K562 (cell line): ENCODE measurements at regions not wholly inside any gene's neighbourhood (a gene's known extent, or its start where the extent isn't known, plus 50 kb on each side); places are given as distances from the start of the nearest gene placed in this dataset.

ENCODE experiments used
- ATAC-seq: fragments of 200-7000 bp; cut with Tn5 transposase; 3 replicates; pipeline ENCODE4 v1.9.1; 2020; ENCODE audit warnings: moderate library complexity
- BruUV-seq: library from RNA; stranded (reverse); fragments of 400-500 nt; replicated peaks from 2 replicates; lab custom pipeline; 2021; lab: Mats Ljungman, UMichigan
- CTCF ChIA-PET: fragments of 300-600 bp; formaldehyde crosslinking; extraction: SDS; loops from one replicate; lab custom pipeline; 2021; ENCODE audit warnings: low intra/inter-chr PET ratio; lab: Yijun Ruan, JAX
- POLR2A ChIA-PET: fragments of 300-600, 350-650 bp; sonication (Branson Sonifier 250); formaldehyde crosslinking; extraction: SDS; loops from one replicate; lab custom pipeline; 2021; ENCODE audit warnings: antibody characterized with exemption, inconsistent platforms; lab: Yijun Ruan, JAX
- DNase-seq, 4 experiments: peaks; one replicate each; pipeline versions ENCODE4 v3.0.0 to v3.0.0-alpha.2; 2011 to 2018; ENCODE audit warnings: low spot score in 3 of 4, mixed read lengths in 3 of 4; ENCODE audit errors: extremely low read depth in 1 of 4
- FAIRE-seq: peaks from 2 replicates; lab custom pipeline; 2011; peaks lifted over from hg19 to GRCh38; lab: Jason Lieb, UNC
- H2AFZ ChIP-seq: 2 replicates; pipeline ENCODE4 v1.6.0; 2011; ENCODE audit warnings: low read depth, low read length, control low read depth, inconsistent platforms
- H3K27ac ChIP-seq: fragments of 200-600 bp; 3 replicates; pipeline ENCODE4 v1.8.0; 2011; ENCODE audit warnings: low read depth, mild to moderate bottlenecking, control low read depth, inconsistent platforms, low read length, moderate library complexity, mixed read lengths; ENCODE audit errors: extremely low read depth
- H3K27me3 ChIP-seq, 2 experiments: fragments of 300-600 bp in 1 of 2; 2 replicates in 1 of 2; 3 replicates in 1 of 2; pipeline versions ENCODE4 v1.6.0 to v1.8.0; 2011; ENCODE audit warnings: inconsistent platforms in 2 of 2, low read length in 2 of 2, mild to moderate bottlenecking in 1 of 2, mixed read lengths in 1 of 2, moderate library complexity in 1 of 2; ENCODE audit not compliant: control insufficient read depth in 2 of 2, insufficient read depth in 2 of 2
- H3K36me3 ChIP-seq: fragments of 300-600 bp; 3 replicates; pipeline ENCODE4 v1.8.0; 2011; ENCODE audit warnings: mild to moderate bottlenecking, low read length, inconsistent platforms; ENCODE audit not compliant: control insufficient read depth, insufficient read depth
- H3K4me1 ChIP-seq, 2 experiments: fragments of 200-600 bp in 1 of 2; replicated peaks in 1 of 2; 2 replicates in 1 of 2; 3 replicates in 1 of 2; pipeline versions ENCODE4 v1.5.1 to v1.8.0; 2011; ENCODE audit warnings: inconsistent platforms in 2 of 2, low read length in 2 of 2, mild to moderate bottlenecking in 1 of 2, mixed read lengths in 1 of 2, moderate library complexity in 1 of 2; ENCODE audit not compliant: control insufficient read depth in 2 of 2, insufficient read depth in 2 of 2
- H3K4me2 ChIP-seq: 2 replicates; pipeline ENCODE4 v1.6.1; 2011; ENCODE audit warnings: low read length, control low read depth, inconsistent platforms, mixed read lengths; ENCODE audit not compliant: insufficient read depth
- H3K4me3 ChIP-seq: fragments of 200-600 bp; sonication (generic), shearing (Covaris generic); 2 replicates; pipeline ENCODE4 v1.5.1; 2016; ENCODE audit warnings: control low read depth, inconsistent platforms
- H3K79me2 ChIP-seq: fragments of 200-600 bp; 3 replicates; pipeline ENCODE4 v1.8.0; 2011; ENCODE audit warnings: low read length, inconsistent platforms; ENCODE audit not compliant: control insufficient read depth, insufficient read depth
- H3K9ac ChIP-seq, 2 experiments: 2 replicates each; pipeline versions ENCODE4 v1.6.0 to v1.6.1; 2011; ENCODE audit warnings: low read depth in 2 of 2, low read length in 2 of 2, control low read depth in 1 of 2, inconsistent platforms in 1 of 2, mild to moderate bottlenecking in 1 of 2, mixed read lengths in 1 of 2; ENCODE audit not compliant: insufficient read depth in 1 of 2
- H3K9me1 ChIP-seq: one replicate; pipeline ENCODE4 v1.6.0; 2011; ENCODE audit warnings: inconsistent platforms, mild to moderate bottlenecking, low read length, moderate library complexity; ENCODE audit not compliant: control insufficient read depth, insufficient read depth
- H3K9me3 ChIP-seq: replicated peaks from 2 replicates; pipeline ENCODE4 v1.5.1; 2011; ENCODE audit warnings: low read depth, low read length, inconsistent platforms; ENCODE audit not compliant: control insufficient read depth, insufficient read depth
- H4K20me1 ChIP-seq: replicated peaks from 2 replicates; pipeline ENCODE4 v1.6.1; 2011; ENCODE audit warnings: low read length, inconsistent platforms, mixed read lengths; ENCODE audit not compliant: control insufficient read depth, insufficient read depth
- CBX5 ChIP-seq: IDR thresholded peaks from 2 replicates; pipeline ENCODE4 v1.6.1; 2014; ENCODE audit warnings: low read depth, borderline replicate concordance
- HNRNPL ChIP-seq: fragments of 200-400 bp; formaldehyde crosslinking; IDR thresholded peaks from 2 replicates; pipeline ENCODE4 v1.6.1; 2017; ENCODE audit warnings: low read depth, mild to moderate bottlenecking, low read length
- MNT ChIP-seq, 2 experiments: fragments of 450-650 bp; conservative IDR thresholded peaks; 2 replicates each; pipeline ENCODE4 v1.6.1; 2017; ENCODE audit warnings: mild to moderate bottlenecking in 2 of 2, moderate library complexity in 2 of 2
- MYC ChIP-seq, 2 experiments: fragments of 250-450 bp in 1 of 2; sonication (Bioruptor Pico) in 1 of 2; IDR thresholded peaks; 2 replicates each; pipeline versions ENCODE4 v1.5.1 to v1.6.1; 2012 to 2021; ENCODE audit warnings: low read depth in 2 of 2, borderline replicate concordance in 1 of 2, improper control_type of control experiment in 1 of 2, low read length in 1 of 2, mild to moderate bottlenecking in 1 of 2, moderate library complexity in 1 of 2
- POLR3G ChIP-seq: IDR thresholded peaks from 2 replicates; pipeline ENCODE4 v1.6.1; 2011; ENCODE audit not compliant: insufficient read length, insufficient replicate concordance; ENCODE audit errors: extremely low read depth
- RBM34 ChIP-seq: fragments of 200-400 bp; formaldehyde crosslinking; IDR thresholded peaks from 2 replicates; pipeline ENCODE4 v1.6.1; 2018; ENCODE audit warnings: low read length, borderline replicate concordance; ENCODE audit not compliant: insufficient read depth
- RNF2 ChIP-seq: sonication (generic); IDR thresholded peaks from 2 replicates; pipeline ENCODE4 v1.6.1; 2016
- STAG1 ChIP-seq: sonication (generic); formaldehyde crosslinking; IDR thresholded peaks from 2 replicates; pipeline ENCODE4 v1.5.0; 2020; ENCODE audit warnings: missing genetic modification reagents, borderline replicate concordance
- TARDBP ChIP-seq: fragments of 450-650 bp; IDR thresholded peaks from 2 replicates; pipeline ENCODE4 v1.6.1; 2016
- TGIF2 ChIP-seq: sonication (generic); formaldehyde crosslinking; IDR thresholded peaks from 2 replicates; pipeline ENCODE4 v1.8.1; 2022; ENCODE audit warnings: mild to moderate bottlenecking, missing genetic modification reagents, moderate library complexity
- ZFX ChIP-seq: sonication (generic); formaldehyde crosslinking; IDR thresholded peaks from 2 replicates; pipeline ENCODE4 v1.8.0; 2022; ENCODE audit warnings: mild to moderate bottlenecking, missing genetic modification reagents, moderate library complexity
- ZNF217 ChIP-seq: sonication (generic); formaldehyde crosslinking; IDR thresholded peaks from 2 replicates; pipeline ENCODE4 v1.8.0; 2022; ENCODE audit warnings: mild to moderate bottlenecking, missing genetic modification reagents
- ZNF77 ChIP-seq: fragments of 250-450 bp; sonication (Bioruptor Pico); IDR thresholded peaks from 2 replicates; pipeline ENCODE4 v1.5.0; 2020
- ZNF830 ChIP-seq: fragments of 250-450 bp; sonication (Bioruptor Pico); IDR thresholded peaks from 2 replicates; pipeline ENCODE4 v1.5.0; 2021; ENCODE audit warnings: mild to moderate bottlenecking
- WGBS: fragments of 100-300 bp; shearing (Covaris generic); methylation state at CpG from one replicate; pipeline ENCODE4 v1.1.6; 2016; ENCODE audit warnings: low coverage, mixed read lengths; ENCODE audit not compliant: insufficient coverage; ENCODE audit errors: missing lambda C conversion rate; 5-methylcytosine and 5-hydroxymethylcytosine counted together
- in situ Hi-C: fragments of 300-500 bp; cut with MboI; formaldehyde crosslinking; loops from 4 replicates; pipeline ENCODE4 v1.15.0; 2018; ENCODE audit warnings: inconsistent platforms, mixed read lengths
- intact Hi-C: fragments of 100-400 bp; cut with micrococcal nuclease; formaldehyde crosslinking; loops from 2 replicates; pipeline ENCODE4 v1.14.2; 2022
- TF ChIP-seq, protein P1 (sequence below), 3 experiments: IDR thresholded peaks in 2 of 3; conservative IDR thresholded peaks in 1 of 3; 2 replicates each; pipeline ENCODE4 v1.5.1; 2011 to 2012; ENCODE audit warnings: low read length in 3 of 3, mild to moderate bottlenecking in 3 of 3, control low read depth in 2 of 3, improper control_type of control experiment in 1 of 3, inconsistent platforms in 1 of 3, low read depth in 1 of 3, mixed read lengths in 1 of 3, moderate library complexity in 1 of 3; ENCODE audit not compliant: insufficient read depth in 2 of 3
- TF ChIP-seq, protein P2 (sequence below): fragments of 450-650 bp; IDR thresholded peaks from 2 replicates; pipeline ENCODE4 v1.6.1; 2017; ENCODE audit warnings: antibody characterized with exemption, mild to moderate bottlenecking

DNA sequence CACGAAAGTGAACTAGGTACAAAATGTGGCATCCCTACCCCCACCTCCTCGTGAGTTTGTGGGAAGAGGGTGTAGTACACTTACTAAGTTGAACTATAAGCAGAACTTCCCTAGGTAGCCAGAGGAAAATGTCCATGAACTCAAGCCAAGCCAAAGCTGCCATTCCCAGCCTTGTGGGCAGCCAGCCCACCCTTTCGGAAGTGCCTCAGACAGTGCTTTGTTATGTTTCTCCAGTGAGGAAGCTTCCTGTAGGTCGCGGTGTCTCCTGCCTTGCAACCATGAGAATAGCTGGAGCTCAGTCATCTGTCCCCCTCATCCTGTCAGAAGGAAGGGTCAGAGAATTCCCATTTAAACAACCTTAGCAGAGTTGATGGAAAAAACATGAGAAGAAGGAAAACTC lies 266.9 kb downstream of the DUSP6 start (continued):
- no peak for TF ChIP-seq TGIF2
- no peak for TF ChIP-seq CBX5
- no peak for TF ChIP-seq ZNF77 (CRISPR knock-in tag)

DNA sequence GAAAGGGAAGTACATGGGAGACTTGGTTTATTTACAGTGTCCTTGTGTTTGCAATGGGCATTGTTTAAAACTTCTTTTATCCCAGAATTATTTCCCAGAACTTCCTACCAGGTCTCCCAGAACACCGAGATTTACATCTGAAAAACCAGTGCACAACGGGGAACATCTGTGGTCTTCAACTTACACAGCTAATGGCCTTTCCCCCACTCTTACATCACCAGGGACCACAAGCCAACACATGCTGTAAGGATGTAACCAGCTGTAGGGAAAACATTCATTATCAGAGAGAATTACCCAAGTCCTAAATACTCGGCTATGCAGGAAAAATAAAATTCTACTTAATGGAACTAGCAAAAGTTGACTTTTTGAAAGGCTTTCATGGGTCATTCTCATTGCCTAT lies 267.6 kb downstream of the DUSP6 start:
- no TSS peak for BruUV-seq
- H3K79me2 ChIP-seq, result no peaks in the 10 kb centered on the region
- no peaks in the 10 kb centered on the region for H3K36me3 ChIP-seq
- WGBS, result 2% methylated on average over 3 of the region's 3 CpGs
- DNase-seq (no peak), ATAC-seq (no peak), FAIRE-seq (no peak)
- no peaks in the 10 kb centered on the region for H3K9me3 ChIP-seq
- in situ Hi-C loops, result no loop called here
- no peak overlapping the region for H3K4me3 ChIP-seq
- H4K20me1 ChIP-seq, result no peaks in the 10 kb centered on the region
- no peak overlapping the region for H3K4me2 ChIP-seq
- no peaks in the 10 kb centered on the region for H3K4me1 ChIP-seq
- POLR2A ChIA-PET, result no interaction called here
- no peak overlapping the region for H2AFZ ChIP-seq
- no peaks in the 10 kb centered on the region for H3K9me1 ChIP-seq
- CTCF ChIA-PET, result no interaction called here
- intact Hi-C loops, result no loop called here
- no peak overlapping the region for H3K9ac ChIP-seq
- H3K27ac ChIP-seq, result no peak overlapping the region
- H3K27me3 ChIP-seq, result no peaks in the 10 kb centered on the region
- TF ChIP-seq TARDBP, result no peak
- TF ChIP-seq MNT (conservative IDR thresholded peaks at IDR 0.05), result no peak
- TF ChIP-seq ZFX, result no peak
- TF ChIP-seq POLR3G, result no peak
- TF ChIP-seq RBM34, result no peak
- no peak for TF ChIP-seq ZNF830 (CRISPR knock-in tag)
- TF ChIP-seq STAG1, result no peak
- TF ChIP-seq, protein P1, sequence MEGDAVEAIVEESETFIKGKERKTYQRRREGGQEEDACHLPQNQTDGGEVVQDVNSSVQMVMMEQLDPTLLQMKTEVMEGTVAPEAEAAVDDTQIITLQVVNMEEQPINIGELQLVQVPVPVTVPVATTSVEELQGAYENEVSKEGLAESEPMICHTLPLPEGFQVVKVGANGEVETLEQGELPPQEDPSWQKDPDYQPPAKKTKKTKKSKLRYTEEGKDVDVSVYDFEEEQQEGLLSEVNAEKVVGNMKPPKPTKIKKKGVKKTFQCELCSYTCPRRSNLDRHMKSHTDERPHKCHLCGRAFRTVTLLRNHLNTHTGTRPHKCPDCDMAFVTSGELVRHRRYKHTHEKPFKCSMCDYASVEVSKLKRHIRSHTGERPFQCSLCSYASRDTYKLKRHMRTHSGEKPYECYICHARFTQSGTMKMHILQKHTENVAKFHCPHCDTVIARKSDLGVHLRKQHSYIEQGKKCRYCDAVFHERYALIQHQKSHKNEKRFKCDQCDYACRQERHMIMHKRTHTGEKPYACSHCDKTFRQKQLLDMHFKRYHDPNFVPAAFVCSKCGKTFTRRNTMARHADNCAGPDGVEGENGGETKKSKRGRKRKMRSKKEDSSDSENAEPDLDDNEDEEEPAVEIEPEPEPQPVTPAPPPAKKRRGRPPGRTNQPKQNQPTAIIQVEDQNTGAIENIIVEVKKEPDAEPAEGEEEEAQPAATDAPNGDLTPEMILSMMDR (IDR thresholded peaks at IDR 0.05 in 2 of 3, conservative IDR thresholded peaks at IDR 0.05 in 1 of 3; ENCODE audit: insufficient read depth in 2 of 3, low read depth in 1 of 3, low read length in 3 of 3), result no peak
- TF ChIP-seq, protein P2, sequence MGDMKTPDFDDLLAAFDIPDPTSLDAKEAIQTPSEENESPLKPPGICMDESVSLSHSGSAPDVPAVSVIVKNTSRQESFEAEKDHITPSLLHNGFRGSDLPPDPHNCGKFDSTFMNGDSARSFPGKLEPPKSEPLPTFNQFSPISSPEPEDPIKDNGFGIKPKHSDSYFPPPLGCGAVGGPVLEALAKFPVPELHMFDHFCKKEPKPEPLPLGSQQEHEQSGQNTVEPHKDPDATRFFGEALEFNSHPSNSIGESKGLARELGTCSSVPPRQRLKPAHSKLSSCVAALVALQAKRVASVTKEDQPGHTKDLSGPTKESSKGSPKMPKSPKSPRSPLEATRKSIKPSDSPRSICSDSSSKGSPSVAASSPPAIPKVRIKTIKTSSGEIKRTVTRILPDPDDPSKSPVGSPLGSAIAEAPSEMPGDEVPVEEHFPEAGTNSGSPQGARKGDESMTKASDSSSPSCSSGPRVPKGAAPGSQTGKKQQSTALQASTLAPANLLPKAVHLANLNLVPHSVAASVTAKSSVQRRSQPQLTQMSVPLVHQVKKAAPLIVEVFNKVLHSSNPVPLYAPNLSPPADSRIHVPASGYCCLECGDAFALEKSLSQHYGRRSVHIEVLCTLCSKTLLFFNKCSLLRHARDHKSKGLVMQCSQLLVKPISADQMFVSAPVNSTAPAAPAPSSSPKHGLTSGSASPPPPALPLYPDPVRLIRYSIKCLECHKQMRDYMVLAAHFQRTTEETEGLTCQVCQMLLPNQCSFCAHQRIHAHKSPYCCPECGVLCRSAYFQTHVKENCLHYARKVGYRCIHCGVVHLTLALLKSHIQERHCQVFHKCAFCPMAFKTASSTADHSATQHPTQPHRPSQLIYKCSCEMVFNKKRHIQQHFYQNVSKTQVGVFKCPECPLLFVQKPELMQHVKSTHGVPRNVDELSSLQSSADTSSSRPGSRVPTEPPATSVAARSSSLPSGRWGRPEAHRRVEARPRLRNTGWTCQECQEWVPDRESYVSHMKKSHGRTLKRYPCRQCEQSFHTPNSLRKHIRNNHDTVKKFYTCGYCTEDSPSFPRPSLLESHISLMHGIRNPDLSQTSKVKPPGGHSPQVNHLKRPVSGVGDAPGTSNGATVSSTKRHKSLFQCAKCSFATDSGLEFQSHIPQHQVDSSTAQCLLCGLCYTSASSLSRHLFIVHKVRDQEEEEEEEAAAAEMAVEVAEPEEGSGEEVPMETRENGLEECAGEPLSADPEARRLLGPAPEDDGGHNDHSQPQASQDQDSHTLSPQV, result no peak
- TF ChIP-seq ZNF217, result no peak
- no peak for TF ChIP-seq RNF2
- TF ChIP-seq HNRNPL, result no peak
- TF ChIP-seq MYC (IDR thresholded peaks at IDR 0.05; ENCODE audit: low read depth, low read length), result no peak
- no peak for TF ChIP-seq MYC (CRISPR knock-in tag; IDR thresholded peaks at IDR 0.05; ENCODE audit: borderline replicate concordance, low read depth)
